ENCODE measurements at regions not wholly inside any gene's neighbourhood (a gene's known extent, or its start where the extent isn't known, plus 50 kb on each side); places are given as distances from the start of the nearest gene placed in this dataset.

- TF ChIP-seq POLR2A (IDR thresholded peaks at IDR 0.05) (no peak), CTCF (IDR thresholded peaks at IDR 0.05) (no peak)
These were observed 168.6 kb downstream of the KLF13 start for GRCh38 chr15:31495281-31495680.
